ENCODE measurements at regions not wholly inside any gene's neighbourhood (a gene's known extent, or its start where the extent isn't known, plus 50 kb on each side); places are given as distances from the start of the nearest gene placed in this dataset.

- Histone ChIP-seq H3K4me1 (ENCODE audit: control insufficient read depth in 4 of 4, insufficient read depth in 4 of 4, low read length in 3 of 4) (no peaks in the 10 kb centered on the region), H3K27ac (ENCODE audit: low read depth in 1 of 2, low read length in 2 of 2) (no peak overlapping the region), H3K9me3 (ENCODE audit: control insufficient read depth in 4 of 4, low read length in 3 of 4) (no peaks in the 10 kb centered on the region), H3K9ac (ENCODE audit: low read depth in 1 of 2, low read length in 2 of 2) (no peak overlapping the region), H3K27me3 (ENCODE audit: control insufficient read depth in 4 of 4, insufficient read depth in 4 of 4, low read length in 3 of 4) (no peaks in the 10 kb centered on the region), H3K4me3 (ENCODE audit: low read depth in 1 of 3, low read length in 3 of 3) (no peak overlapping the region), H3K36me3 (ENCODE audit: control insufficient read depth in 4 of 4, insufficient read depth in 3 of 4, low read depth in 1 of 4, low read length in 3 of 4) (no peaks in the 10 kb centered on the region)
- TF ChIP-seq ZBTB33 (IDR thresholded peaks at IDR 0.05) (no peak), ATF3 (IDR thresholded peaks at IDR 0.05) (no peak), RAD21 (IDR thresholded peaks at IDR 0.05) (no peak), MAX (IDR thresholded peaks at IDR 0.05) (no peak)
- DNase-seq (ENCODE audit: low spot score), result no peak
- WGBS, result 91% methylated on average over 3 of the region's 3 CpGs
Observed at GRCh38 chr20:7371518-7372163, 568.6 kb downstream of the HAO1 start.

GRCh38 chr20:7375905-7376304, 564.4 kb downstream of the HAO1 start:
- TF ChIP-seq JUND (IDR thresholded peaks at IDR 0.05), result no peak
- peak; percentile 60 to 71 for TF ChIP-seq RAD21 (IDR thresholded peaks at IDR 0.05)
- TF ChIP-seq FOXA2 (IDR thresholded peaks at IDR 0.05), result no peak
- no peak for TF ChIP-seq GABPA (IDR thresholded peaks at IDR 0.05 in 1 of 2, conservative IDR thresholded peaks at IDR 0.05 in 1 of 2)
- TF ChIP-seq RXRA (IDR thresholded peaks at IDR 0.05), result no peak
- TF ChIP-seq HNF4A (conservative IDR thresholded peaks at IDR 0.05), result no peak
- TF ChIP-seq MAX (IDR thresholded peaks at IDR 0.05), result no peak
- no peak for TF ChIP-seq EGR1 (IDR thresholded peaks at IDR 0.05; ENCODE audit: low read depth in 2 of 2)
- peak; percentile 43 for TF ChIP-seq CTCF (IDR thresholded peaks at IDR 0.05; ENCODE audit: low read depth, low read length, missing input control)
- no peak for TF ChIP-seq HNF4G (IDR thresholded peaks at IDR 0.05)
- Histone ChIP-seq H3K4me3 (ENCODE audit: low read depth in 1 of 3, low read length in 3 of 3) (no peak overlapping the region), H3K4me1 (ENCODE audit: control insufficient read depth in 4 of 4, insufficient read depth in 4 of 4, low read length in 3 of 4) (no peaks in the 10 kb centered on the region), H3K27me3 (ENCODE audit: control insufficient read depth in 4 of 4, insufficient read depth in 4 of 4, low read length in 3 of 4) (no peaks in the 10 kb centered on the region), H3K9ac (ENCODE audit: low read depth in 1 of 2, low read length in 2 of 2) (no peak overlapping the region), H3K36me3 (ENCODE audit: control insufficient read depth in 4 of 4, insufficient read depth in 3 of 4, low read depth in 1 of 4, low read length in 3 of 4) (no peaks in the 10 kb centered on the region), H3K27ac (ENCODE audit: low read depth in 1 of 2, low read length in 2 of 2) (no peak overlapping the region), H3K9me3 (ENCODE audit: control insufficient read depth in 4 of 4, low read length in 3 of 4) (no peaks in the 10 kb centered on the region)
- no peak for DNase-seq (ENCODE audit: low spot score)
- 38% methylated on average over 4 of the region's 4 CpGs for WGBS

Data from liver (tissue), 8 donors.